GM21619 (cell line): ENCODE measurements at regions not wholly inside any gene's neighbourhood (a gene's known extent, or its start where the extent isn't known, plus 50 kb on each side); places are given as distances from the start of the nearest gene placed in this dataset.
"Not testable (repeated sequence)": the region's sequence is repeated elsewhere in the genome, so short reads cannot be mapped to it uniquely, and the experiment has no call there.

Source experiments
- ATAC-seq: cut with Tn5 transposase; IDR thresholded peaks from one replicate; pipeline ENCODE4 v1.9.1; 2021; ENCODE audit not compliant: unreplicated experiment

DNA sequence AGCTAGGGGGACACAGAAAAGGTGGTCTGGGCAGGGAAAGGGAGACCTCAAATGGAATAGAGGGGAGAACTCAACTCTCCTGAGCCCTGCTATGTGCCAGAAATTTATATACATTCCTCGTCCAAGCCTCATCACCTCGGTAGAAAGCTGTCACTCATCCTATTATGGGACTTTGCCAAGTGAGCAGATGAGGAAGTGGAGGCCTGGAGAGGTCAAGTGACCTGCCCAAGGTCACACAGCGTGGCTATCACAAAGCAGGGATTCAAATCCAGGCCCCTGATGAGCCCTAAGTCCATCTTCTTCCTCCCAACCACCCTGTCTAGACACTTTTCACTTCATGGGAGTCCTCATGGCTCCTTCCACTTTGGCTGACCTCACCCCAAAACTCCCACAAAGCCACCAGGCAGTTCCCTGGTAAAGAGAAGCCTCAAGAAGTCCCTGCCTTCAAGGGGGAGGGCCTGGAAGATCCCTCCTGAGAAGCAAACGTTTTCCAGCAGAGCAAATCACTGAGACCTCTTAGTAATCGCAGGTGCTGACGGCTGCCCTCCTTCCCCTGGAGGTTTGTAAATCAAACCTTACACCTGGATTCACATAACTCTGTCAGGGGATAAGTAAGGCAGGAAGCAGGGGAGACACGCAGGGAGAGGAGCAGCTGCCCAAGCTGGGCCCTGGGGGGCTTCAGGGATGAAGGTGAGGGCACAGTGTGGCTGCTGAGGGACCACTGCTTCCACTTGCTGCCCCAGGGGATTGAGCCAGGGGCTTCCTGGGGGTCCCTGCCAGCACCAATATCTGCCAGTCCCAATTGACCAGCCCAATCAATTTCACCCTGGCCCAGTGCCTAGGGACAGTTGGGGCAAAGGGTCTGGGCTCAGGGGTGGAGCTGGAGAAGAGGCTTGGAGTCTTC is 351.2 kb downstream of the MATN1 start:
- no peak for ATAC-seq

DNA sequence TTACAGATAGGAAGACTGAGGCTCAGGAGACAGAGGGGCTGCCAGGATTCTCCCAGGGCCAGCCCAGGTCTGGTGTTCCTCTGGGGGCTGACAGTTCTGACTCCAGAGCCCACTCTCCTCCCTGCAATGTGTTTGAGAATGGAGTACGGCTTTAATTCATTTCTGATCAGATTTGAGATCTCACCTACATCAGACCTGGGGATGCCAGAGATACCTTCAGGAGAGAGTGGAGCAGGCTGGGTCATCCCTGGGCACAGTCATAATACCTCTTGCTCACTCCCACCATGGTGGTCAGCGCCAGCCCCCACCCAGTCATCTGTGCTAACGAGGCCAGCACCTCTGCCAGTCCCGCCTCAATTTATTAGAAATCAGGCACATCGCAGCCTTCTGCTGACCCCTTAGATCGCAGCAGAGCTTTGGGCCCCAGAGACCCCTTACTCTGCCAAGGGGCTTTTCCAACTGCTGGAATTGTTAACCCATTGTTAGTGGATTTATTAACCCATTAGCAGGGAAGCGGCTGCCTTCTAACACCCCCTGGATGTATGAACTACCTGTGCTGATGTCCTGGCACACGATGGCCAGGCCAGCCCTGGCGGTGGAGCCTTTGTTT is 352.1 kb downstream of the MATN1 start:
- ATAC-seq, result no peak

DNA sequence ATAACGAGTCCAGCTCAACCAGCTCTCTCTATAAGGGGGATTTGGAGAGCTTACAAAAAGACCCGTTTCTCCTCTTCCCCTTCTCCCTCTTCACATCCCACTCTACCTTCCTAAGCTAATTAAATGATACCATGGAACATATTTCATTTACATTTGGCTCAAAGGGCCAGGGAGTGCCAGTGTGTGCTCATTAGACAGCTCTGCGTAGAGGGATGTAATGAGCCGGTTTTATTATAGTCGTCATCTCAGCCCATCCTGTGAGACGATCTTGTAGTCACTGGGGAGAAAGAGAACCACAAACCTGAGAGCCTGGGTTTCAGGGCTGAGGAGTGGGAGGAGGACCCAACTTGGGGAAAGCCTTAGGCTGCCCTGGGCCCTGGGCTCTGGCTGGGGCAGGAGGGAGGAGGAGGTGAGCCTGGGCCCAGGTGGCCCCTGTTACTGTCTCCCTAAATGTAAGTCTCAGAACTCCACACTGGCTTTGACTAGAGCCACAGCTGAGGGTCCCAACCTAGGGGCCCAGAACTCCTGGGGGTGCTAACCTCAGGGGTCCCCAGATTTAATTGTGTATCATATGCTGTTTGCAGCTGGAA is 354.6 kb downstream of the MATN1 start:
- ATAC-seq, result no peak

DNA sequence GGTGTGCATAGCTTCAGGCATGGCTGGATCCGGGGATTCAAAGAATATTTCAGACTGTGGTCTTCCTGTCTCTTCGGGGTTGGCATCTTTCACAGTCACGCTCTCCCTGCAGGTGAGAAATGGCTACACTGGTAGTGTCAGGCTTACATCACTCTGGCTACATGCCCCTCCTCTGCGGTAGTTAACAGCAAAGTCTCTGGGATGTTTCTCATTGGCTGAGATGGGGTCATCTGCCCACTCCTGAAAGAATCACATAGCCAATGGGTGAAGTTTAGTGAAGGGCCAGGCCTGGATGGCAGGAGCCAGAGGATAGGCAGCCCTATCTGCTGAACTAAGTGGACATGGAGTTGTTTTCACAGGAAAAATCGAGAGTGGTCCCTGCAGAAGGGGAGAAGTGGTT is 356.5 kb downstream of the MATN1 start:
- ATAC-seq, result no peak

DNA sequence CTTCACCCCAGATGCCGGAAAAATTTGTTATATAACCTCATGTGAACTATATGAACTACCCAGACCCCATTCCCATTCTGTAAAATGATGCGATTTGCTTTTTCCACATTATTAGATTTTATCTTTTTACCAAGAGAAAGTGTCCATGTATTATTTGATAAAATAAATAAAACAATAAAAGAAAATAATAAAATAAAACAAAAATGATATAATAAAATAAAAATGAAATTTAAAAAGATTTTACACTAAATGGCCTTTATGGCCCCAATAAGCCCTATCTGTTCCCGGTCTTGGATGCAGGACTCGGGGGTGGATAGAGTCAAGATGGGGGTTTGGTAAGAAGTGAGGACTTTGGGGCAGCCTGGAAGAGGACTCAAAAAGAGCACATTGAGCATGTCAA is 357.2 kb downstream of the MATN1 start:
- ATAC-seq, result no peak

DNA sequence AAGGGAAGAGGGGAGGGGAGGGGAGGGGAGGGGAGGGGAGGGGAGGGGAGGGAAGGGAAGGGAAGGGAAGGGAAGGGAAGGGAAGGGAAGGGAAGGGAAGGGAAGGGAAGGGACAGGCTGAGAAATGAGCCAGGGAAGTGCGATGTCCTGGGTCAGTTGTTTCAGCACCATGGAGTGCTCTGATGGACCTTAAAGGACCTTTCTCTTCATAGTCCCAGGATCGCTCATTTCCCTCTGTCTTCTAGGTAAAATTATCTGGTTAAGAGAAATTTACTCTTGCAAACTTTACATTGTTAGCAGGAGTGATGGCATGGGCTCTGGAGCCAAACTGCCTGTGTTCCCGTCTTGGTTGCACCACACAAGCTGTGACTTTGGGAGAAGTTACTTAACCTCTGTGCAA is 357.8 kb downstream of the MATN1 start:
- ATAC-seq, result no peak

DNA sequence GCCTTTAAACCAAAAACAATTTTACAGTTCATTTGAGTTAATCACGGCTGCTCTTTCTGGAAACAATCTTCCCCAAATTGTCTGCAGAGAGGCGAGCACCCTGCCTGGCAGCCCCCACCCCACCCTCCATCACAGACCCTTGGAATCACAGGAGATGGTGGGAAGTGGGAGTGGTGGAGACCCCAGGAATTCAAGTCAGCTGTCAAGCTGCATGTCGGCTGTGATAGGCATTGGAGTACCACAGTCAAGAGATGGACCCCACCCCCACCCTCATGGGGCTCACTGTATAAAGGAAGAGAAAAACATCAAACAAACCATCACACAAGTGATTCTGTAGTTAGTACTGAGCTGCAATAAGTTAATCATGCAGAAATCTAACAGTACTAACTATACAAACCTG is 360.4 kb downstream of the MATN1 start:
- no peak for ATAC-seq

DNA sequence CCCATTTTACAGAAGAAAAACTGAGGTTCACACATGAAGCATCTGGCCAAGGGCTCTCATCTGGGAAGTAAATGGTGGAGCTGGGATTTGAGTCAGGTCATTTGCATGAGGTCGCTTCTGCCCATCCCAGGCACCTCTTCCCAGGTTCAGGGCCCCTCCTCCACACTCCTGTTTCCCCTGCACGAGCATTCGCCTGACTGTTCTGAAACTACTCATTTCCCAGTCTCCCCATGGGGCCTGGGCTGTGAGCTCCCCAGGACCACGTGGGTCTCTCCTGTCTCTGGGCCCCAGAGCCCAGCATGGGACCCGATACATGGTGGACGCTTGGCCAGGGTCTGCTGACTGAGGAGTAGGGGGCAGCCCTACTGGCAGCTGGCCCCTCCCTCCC is 360.8 kb downstream of the MATN1 start:
- ATAC-seq, result no peak

DNA sequence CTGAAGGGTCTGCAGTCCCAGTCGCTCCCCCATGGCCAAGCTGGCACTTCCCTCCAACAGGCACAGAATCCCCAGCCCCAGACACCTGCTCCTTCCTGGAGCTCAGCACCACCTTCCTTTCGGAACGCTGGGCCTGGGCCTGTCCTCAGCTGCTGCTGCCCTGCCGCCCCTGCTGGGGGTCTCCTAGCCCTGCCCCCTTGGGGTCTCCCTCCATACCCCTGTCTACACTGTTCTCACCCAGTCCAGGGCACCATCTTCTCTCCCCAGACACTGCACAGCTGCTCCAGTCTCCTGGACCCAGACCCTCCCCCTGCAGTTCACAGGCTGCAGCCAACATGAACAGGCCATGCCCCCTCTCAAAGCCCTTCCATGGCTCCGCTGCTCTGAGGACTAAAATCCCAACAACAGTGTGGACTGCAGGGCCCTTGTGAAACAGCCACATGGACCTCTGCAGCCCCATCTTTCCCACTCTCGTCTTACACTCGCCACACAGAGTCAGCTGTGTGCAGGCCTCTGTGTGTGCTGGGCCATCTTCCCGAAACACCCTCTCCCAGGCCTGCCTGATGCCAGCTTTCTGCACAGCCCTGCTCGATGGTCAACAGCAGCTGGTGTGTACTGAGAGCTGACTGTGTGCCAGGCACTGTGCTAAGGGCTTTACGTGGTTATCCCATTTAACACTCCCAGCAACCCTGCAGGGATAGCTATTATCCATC is 361.3 kb downstream of the MATN1 start:
- not testable (repeated sequence) for ATAC-seq

DNA sequence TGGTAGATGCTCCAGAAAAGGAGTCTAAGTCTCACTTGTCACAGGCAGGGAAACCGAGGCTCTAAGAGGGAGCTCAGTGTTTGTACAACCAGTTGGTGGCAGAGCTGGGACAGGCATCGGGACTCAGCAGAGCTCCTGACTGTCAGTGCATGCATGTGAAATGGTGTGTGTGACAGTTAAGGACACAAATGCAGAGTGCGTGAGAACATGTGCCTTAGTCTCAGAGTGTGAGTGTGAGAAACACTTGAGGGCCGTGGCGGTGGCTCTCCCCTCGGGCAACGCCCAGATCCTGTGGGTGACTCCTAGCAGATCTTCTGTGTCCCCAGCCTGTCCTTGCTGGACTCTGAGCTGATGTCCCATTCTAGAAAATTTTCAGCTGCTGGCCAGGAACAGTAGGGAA is 362.6 kb downstream of the MATN1 start:
- ATAC-seq, result no peak

DNA sequence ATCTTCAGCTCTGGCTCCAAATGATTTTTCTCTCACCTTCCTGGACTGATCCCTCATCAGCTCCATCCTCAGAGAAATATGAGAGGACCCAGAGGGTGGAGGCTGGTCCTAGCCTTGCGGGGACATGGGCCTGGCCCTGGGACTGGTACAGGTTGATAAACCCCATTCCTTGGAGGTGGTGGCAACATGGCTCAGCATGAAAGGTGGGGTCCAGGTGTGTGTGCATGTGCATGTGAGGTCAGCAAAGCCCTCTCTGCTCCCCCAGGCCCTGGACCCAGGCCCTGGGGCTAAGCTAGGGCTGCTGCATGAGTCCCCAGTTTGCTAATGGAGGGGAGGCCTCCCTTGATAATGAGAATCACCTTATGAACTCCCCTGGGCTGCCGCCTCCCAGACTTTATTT is 363.1 kb downstream of the MATN1 start:
- no peak for ATAC-seq

DNA sequence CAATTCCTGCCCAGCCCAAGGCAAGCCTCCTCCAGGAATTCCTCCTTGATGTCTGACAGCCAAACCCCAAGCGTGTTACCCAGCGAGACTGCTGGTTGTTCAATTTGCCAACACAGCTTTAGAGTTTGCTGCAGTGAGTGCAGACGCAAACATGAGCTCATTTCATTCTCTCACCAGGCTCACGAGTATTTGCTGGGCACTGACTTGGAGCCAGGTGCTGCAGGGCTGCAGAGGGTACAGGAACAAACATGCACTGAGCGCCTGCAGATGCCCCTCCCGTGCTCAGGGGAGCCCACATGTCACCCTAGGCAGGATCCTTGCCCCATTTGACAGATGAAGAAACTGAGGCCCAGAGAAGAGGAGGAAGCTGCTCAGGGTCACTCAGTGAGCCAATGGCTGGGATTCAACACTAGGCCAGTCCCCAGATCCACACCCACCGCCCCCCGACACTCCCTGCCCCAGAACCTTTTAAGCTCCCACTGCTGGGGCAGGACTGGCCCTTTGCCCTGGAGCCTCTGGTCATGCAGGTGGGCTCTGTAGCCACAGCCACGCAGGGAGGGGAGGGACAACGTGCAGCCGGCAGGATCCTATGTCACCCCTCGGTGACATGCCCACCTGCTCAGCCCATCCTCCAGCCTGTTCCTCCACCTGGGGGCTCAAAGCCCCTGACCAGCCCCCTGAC is 363.7 kb downstream of the MATN1 start:
- no peak for ATAC-seq

DNA sequence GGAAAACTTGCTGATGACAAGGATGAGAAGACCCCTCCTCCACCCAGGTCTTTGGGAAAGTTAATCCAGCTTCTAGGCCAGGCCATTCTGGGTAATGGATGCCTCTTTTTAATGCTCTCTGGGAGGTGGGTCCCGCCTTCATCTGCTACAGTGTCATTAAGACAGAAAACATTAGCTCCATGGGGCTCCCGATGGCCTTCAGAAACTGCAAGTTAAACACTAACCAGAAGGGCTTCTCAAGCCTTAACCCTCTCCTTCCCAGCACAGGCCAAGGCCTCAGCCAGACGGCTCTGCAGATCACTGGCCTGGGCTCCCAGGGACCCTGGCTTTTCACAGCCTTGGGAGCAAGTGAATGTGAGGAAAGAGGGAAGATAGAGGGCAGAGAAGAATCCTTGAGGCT is 364.9 kb downstream of the MATN1 start:
- ATAC-seq, result no peak

DNA sequence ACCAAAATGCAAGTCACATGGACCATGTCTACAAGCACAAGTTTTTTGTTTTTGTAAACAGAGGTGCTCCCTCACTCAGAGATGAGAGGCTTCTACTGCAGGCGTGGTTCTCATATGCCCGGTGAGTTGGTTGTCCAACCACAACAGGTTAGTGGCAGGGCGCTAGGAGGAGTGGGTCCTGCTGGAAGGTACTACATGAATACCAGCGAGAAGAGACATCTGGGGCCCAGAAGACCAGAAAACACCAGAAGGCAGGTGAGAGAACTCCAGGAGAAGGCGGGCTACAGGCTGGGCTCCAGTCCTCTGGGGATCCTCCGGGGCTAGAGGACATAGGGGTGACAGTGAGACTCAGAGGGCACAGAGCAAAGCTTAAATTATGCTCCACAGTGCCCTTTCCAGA is 366.5 kb downstream of the MATN1 start:
- ATAC-seq, result no peak

DNA sequence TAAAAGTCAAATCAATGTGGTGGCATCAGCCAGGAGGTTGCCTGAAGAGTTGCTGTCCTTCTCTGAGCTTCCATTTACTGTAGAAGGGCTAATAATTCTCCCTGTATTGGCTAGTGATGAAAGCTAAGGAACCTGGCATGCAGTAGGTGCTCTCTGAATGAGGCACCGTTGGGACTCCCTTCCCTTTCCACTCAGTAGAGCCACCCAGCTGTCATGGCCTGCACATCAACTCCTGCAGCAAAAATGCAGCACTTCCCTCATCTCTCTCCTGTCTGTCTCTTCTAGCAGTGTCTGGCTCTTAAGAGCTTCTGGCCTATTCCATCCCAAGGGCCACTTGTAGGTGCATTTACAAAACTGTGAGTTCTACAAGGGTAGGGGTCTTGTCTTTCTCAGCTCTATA is 369.0 kb downstream of the MATN1 start:
- ATAC-seq, result no peak

DNA sequence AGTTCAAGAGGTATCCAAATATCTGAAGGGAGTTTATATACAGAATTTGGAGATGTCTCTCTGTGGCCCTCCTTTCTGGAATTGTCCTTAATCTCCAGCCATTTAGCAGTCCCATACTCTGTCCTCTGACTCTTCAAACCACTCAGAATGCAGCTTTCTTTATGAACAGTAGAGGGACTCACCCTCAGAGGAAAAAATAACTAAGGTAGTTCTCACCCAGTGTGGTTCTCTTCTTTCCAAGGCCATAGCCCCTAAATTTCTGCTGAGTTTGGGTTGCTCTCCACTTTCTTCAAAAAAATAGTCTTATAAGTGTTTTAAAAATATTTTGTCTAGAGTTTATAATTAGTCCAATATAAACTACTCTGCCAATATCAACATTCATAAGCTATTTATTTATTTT is 369.7 kb downstream of the MATN1 start:
- no peak for ATAC-seq

DNA sequence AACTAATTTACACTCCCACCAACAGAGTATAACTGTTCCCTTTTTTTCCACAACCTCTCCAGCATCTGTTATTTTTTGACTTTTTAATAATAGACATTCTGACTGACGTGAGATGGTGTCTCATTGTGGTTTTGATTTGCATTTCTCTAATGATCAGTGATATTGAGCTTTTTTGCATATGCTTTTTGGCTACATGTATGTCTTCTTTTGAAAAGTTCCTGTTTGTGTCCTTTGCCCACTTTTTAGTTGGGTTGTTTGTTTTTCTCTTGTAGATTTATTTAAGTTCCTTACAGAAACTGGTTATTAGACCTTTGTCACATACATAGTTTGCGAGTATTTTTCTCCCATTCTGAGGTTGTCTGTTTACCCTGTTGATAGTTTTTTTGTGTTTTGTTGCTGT is 375.2 kb downstream of the MATN1 start:
- no peak for ATAC-seq

DNA sequence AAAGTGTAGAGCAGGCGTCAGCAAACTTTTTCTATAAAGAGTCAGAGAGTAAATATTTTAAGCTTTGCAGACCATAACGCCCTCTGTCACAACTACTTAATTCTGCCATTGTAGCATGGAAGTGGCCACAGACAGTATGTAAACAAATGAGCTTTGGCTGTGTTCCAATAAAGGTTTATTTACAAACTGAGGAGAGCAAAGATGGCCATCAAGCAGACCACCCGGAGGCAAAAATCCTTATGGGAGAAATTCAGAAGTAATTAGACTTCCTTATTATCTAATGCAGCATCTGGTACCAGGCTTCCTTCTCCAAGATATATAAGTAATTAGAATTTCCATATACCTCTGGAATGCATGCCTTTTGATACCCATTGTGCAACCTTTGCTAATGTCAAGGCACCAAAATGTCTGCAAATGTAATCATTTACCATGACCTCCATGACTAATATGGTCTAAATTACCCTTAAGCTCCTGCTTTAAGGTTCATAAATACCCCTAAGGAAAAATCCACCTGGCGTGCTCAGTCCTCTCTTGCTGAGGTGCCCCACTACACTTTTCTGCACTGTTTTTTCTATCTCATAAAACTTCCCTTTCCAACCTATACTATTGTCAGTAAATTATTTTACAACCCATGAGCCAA is 377.8 kb downstream of the MATN1 start:
- ATAC-seq, result no peak

DNA sequence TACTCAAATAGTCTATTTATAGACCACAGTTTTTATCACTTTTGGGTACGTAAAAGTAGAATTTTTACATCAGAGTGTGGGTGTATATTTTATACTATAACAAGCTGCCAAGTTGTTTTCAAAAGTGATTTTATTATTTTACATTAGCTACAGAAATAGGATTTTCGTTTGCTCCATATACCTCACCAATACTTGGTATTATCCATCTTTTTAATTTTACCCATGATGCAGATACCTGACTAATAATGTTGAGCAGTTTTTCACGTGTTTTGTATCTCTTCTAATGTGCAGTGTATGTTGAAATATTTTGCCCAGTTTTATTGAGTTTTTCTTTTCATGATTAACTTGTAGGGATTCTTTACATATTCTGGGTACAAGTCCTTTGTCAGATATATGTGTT is 379.8 kb downstream of the MATN1 start:
- ATAC-seq, result no peak

DNA sequence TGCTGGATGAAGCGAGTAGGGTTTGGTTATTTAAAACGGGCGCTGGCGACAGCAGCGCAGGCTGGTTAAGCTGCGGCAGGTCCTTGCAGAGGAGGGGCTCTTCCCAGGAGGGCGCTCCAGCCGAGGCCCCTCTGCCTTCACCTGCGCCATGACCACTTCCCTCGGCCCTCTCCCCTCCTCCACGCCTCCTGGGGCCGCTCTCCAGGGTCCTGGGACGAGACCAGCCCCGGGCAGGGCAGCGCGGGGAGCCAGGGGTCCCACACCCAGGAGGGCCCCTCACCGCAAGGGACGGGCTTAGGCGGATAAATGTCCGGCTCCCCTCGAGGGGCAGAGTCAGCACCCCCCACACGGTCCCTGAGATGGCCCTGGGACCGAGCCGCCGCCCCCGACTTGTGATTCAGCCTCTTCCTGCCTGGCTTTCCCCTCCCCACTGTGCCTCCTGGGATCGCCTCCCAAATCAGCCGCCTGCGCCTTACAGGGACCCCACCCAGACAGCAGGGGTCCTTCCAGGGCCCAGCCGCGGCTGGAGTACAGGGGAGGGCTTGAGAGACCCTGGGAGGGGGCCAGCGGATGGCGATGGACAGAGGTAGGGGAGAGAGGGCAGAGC is 380.7 kb downstream of the MATN1 start:
- no peak for ATAC-seq
